ENCODE measurements at regions not wholly inside any gene's neighbourhood (a gene's known extent, or its start where the extent isn't known, plus 50 kb on each side); places are given as distances from the start of the nearest gene placed in this dataset.

DNA sequence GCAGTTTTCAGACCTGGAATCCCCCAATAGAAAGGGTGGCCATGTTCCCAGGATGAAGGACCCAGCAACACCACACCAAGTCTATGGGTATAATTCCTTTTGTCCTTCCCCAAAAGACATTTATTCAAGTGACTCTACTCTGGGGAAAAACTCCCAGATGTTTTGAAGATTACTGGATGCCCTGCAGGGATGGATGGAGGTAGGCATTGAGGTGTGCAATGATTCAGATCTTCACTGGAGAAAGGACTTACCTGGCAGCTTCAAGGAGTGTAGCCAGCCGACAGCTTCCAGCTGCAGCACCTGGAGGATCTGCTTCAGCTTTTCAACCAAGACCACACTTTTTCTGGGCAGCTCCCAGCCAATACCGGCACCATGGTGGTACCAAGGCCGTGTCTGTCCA, 172.0 kb downstream of the BAMBI start:
- H3K9me3 ChIP-seq (replicated peaks; ENCODE audit: control insufficient read depth, insufficient read depth, low read length), result no peaks in the 10 kb centered on the region; the same call in 2 of the 3 replicates
- no peak overlapping the region for H3K4me3 ChIP-seq
- no peak overlapping the region for H3K9ac ChIP-seq (ENCODE audit: control insufficient read depth, insufficient read depth, low read length)
- in situ Hi-C loops (cut with MboI) (no loop called here), intact Hi-C loops (cut with micrococcal nuclease; ENCODE audit: unreplicated experiment) (no loop called here)
- no peaks in the 10 kb centered on the region for H3K36me3 ChIP-seq (ENCODE audit: control insufficient read depth in 2 of 2, insufficient read depth in 2 of 2, low read length in 1 of 2)
- ChIA-PET SMC1A (ENCODE audit: uncharacterized antibody, unreplicated experiment) (no interaction called here), CTCF (no interaction called here), RAD21 (ENCODE audit: unreplicated experiment) (no interaction called here), POLR2A (no interaction called here)
- H2AFZ ChIP-seq (ENCODE audit: control insufficient read depth, low read depth, low read length), result no peak overlapping the region
- TF ChIP-seq EZH2 (IDR thresholded peaks at IDR 0.05; ENCODE audit: borderline replicate concordance, control insufficient read depth, low read depth, low read length) (no peak), BMI1 (IDR thresholded peaks at IDR 0.05; ENCODE audit: borderline replicate concordance) (no peak), CHD4 (IDR thresholded peaks at IDR 0.05) (no peak), RELA (IDR thresholded peaks at IDR 0.05; ENCODE audit: borderline replicate concordance, partially characterized antibody) (no peak), HDAC2 (IDR thresholded peaks at IDR 0.05) (no peak), NFYA (IDR thresholded peaks at IDR 0.05; ENCODE audit: borderline replicate concordance, low read depth, low read length) (no peak)
- TF ChIP-seq, protein P1, sequence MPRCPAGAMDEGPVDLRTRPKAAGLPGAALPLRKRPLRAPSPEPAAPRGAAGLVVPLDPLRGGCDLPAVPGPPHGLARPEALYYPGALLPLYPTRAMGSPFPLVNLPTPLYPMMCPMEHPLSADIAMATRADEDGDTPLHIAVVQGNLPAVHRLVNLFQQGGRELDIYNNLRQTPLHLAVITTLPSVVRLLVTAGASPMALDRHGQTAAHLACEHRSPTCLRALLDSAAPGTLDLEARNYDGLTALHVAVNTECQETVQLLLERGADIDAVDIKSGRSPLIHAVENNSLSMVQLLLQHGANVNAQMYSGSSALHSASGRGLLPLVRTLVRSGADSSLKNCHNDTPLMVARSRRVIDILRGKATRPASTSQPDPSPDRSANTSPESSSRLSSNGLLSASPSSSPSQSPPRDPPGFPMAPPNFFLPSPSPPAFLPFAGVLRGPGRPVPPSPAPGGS (IDR thresholded peaks at IDR 0.05; ENCODE audit: borderline replicate concordance, insufficient read depth, low read depth, low read length, poor library complexity, severe bottlenecking), result no peak
- TF ChIP-seq, protein P2, sequence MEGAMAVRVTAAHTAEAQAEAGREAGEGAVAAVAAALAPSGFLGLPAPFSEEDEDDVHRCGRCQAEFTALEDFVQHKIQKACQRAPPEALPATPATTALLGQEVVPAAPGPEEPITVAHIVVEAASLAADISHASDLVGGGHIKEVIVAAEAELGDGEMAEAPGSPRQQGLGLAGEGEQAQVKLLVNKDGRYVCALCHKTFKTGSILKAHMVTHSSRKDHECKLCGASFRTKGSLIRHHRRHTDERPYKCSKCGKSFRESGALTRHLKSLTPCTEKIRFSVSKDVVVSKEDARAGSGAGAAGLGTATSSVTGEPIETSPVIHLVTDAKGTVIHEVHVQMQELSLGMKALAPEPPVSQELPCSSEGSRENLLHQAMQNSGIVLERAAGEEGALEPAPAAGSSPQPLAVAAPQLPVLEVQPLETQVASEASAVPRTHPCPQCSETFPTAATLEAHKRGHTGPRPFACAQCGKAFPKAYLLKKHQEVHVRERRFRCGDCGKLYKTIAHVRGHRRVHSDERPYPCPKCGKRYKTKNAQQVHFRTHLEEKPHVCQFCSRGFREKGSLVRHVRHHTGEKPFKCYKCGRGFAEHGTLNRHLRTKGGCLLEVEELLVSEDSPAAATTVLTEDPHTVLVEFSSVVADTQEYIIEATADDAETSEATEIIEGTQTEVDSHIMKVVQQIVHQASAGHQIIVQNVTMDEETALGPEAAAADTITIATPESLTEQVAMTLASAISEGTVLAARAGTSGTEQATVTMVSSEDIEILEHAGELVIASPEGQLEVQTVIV (IDR thresholded peaks at IDR 0.05; ENCODE audit: borderline replicate concordance, partially characterized antibody), result no peak
- TF ChIP-seq, protein P3, sequence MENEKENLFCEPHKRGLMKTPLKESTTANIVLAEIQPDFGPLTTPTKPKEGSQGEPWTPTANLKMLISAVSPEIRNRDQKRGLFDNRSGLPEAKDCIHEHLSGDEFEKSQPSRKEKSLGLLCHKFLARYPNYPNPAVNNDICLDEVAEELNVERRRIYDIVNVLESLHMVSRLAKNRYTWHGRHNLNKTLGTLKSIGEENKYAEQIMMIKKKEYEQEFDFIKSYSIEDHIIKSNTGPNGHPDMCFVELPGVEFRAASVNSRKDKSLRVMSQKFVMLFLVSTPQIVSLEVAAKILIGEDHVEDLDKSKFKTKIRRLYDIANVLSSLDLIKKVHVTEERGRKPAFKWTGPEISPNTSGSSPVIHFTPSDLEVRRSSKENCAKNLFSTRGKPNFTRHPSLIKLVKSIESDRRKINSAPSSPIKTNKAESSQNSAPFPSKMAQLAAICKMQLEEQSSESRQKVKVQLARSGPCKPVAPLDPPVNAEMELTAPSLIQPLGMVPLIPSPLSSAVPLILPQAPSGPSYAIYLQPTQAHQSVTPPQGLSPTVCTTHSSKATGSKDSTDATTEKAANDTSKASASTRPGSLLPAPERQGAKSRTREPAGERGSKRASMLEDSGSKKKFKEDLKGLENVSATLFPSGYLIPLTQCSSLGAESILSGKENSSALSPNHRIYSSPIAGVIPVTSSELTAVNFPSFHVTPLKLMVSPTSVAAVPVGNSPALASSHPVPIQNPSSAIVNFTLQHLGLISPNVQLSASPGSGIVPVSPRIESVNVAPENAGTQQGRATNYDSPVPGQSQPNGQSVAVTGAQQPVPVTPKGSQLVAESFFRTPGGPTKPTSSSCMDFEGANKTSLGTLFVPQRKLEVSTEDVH (IDR thresholded peaks at IDR 0.05; ENCODE audit: low read depth, partially characterized antibody), result no peak
- no peak overlapping the region for H3K4me2 ChIP-seq (ENCODE audit: control insufficient read depth, insufficient read depth)
- H3K79me2 ChIP-seq (ENCODE audit: control insufficient read depth, insufficient read depth, low read length), result no peaks in the 10 kb centered on the region
- FAIRE-seq, result no peak
- 52% methylated on average over 3 of the region's 3 CpGs for WGBS (ENCODE audit: insufficient coverage, insufficient replicate concordance, low lambda C conversion rate, missing lambda C conversion rate)
- no peak overlapping the region for H3K27ac ChIP-seq (ENCODE audit: control insufficient read depth, insufficient read depth)
- BruUV-seq (replicated peaks), result no TSS peak
- no peaks in the 10 kb centered on the region for H3K27me3 ChIP-seq (replicated peaks in 1 of 2; ENCODE audit: control insufficient read depth in 2 of 2, insufficient read depth in 2 of 2, low read length in 1 of 2)
- no peak for ATAC-seq
- no peaks in the 10 kb centered on the region for H4K20me1 ChIP-seq (ENCODE audit: control insufficient read depth, insufficient read depth)
- no peaks in the 10 kb centered on the region for H3K4me1 ChIP-seq (ENCODE audit: control insufficient read depth, insufficient read depth, low read length)
- no peak for DNase-seq (ENCODE audit: low read depth, low spot score)

Measured in GM12878 (cell line).